GM10266 (cell line): ENCODE measurements at regions not wholly inside any gene's neighbourhood (a gene's known extent, or its start where the extent isn't known, plus 50 kb on each side); places are given as distances from the start of the nearest gene placed in this dataset.

Source experiments
- DNase-seq: peaks from one replicate; pipeline ENCODE4 v3.0.0; 2012; ENCODE audit errors: extremely low spot score
- CTCF ChIP-seq: IDR thresholded peaks from 2 replicates; pipeline ENCODE4 v1.5.1; 2012; ENCODE audit warnings: mild to moderate bottlenecking, low read depth; ENCODE audit not compliant: control insufficient read depth, insufficient read depth; ENCODE audit errors: missing control alignments

GRCh38 chr4:52231526-52231925, 180.4 kb downstream of the SPATA18 start:
- TF ChIP-seq CTCF, result no peak
- no peak for DNase-seq

DNA sequence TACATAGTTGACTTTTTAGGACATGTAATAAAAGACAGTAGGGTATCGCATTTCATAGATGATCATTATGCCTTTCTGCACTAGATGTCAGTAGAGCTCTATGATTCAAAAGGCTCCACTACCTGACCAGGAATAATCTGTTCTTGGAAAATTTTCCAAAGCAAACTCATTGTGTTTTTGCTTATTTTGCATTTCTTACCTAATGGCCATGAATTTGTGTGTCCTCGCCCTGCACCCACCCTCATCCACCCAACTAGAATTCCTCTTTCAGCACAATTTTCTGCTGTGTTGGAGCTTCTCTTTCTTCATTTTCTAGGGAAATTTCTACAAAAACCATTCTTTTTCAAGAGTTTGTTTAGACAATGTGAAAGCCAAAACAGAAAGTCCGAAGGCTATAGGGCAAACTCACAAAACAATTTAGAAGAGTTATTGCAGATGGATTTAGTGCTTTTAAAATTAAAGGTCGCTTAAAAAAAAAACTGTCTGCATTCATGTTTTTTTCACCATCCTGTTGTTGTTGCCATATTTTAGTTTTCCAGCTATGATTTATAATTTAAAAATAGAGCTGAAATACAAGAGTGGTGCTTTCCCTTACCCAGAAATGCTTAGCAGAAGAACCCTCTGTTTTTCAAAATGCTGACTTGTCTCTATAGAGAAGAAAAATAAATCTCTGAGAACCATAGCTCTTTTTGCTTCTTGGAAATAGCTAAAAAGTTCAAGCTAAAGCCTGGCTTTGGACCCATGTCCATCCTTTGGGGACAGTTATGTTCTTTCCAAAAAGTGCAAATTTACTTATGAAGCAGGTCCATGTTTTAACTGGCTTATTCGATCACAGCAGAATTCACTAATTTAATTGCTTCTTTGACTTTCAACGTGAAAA, 183.7 kb downstream of the SPATA18 start:
- no peak for DNase-seq
- TF ChIP-seq CTCF, result no peak

DNA sequence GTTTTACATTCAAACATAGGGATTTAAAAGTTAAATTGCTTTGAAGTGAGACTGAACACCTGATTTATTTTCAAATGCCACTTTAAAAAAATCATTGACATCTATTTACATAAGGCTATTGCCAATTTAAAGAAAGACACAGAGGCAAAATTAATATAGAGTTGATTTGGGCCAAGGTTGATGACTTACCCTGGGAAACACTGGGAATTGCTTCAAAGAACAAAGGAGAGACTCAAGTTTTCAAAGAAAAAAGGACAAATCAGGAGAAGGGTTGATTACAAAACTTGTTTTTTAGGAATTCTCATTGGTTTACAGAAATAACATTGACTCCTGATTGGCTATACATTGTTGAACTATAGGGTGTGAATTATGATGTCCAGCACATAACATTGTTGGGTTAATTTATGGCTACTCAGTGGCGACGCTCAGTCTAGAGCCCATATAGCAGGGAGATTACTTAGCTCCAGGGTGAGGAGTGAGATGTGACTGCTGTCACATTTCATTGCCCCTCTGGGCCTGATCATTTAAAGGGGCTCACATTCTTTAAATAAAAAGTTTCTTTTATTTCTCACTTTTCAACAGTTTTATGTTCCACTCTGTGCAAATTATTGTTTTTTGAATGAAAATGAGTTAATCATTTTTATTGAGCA, 184.6 kb downstream of the SPATA18 start:
- no peak for TF ChIP-seq CTCF
- DNase-seq, result no peak

GRCh38 chr4:52241916-52242315, 190.8 kb downstream of the SPATA18 start:
- TF ChIP-seq CTCF, result no peak
- DNase-seq, result no peak

DNA sequence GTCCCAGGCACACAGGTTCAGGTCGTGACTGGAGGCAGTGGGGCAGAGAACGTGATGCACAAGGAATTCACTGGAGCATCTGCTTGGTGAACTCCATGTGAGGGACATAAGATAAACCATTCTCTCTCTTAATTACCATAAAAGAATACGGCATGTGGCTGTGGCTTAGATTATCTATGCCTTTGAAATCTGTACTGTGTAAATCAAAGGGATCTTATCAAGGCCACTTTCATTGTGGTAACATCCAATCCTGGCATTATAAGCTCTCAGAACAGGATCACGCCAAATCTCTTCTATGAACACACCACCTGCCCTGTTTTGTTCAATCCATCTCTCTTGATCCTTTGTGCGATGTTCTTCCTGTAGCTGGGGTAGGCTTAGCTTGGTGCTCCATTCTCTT, 192.3 kb downstream of the SPATA18 start:
- TF ChIP-seq CTCF, result no peak
- no peak for DNase-seq

- no peak for TF ChIP-seq CTCF
- no peak for DNase-seq
Measured at GRCh38 chr4:52244103-52244775, 193.1 kb downstream of the SPATA18 start.
